Adrenal gland (tissue), 9 donors: ENCODE measurements at regions not wholly inside any gene's neighbourhood (a gene's known extent, or its start where the extent isn't known, plus 50 kb on each side); places are given as distances from the start of the nearest gene placed in this dataset.

Source experiments
- DNase-seq, 7 donors: peaks; one replicate each; pipeline ENCODE4 v3.0.0-alpha.2; 2019 to 2020
- H3K27ac ChIP-seq, 5 donors: fragments of 200-600 bp; sonication (generic) in 4 of 5; 1 replicate in 3 of 5; 2 replicates in 2 of 5; pipeline versions ENCODE4 v1.5.1 to v1.8.0; 2016 to 2020; ENCODE audit warnings: mild to moderate bottlenecking in 1 of 5
- H3K27me3 ChIP-seq: fragments of 200-600 bp; 2 replicates; pipeline ENCODE4 v1.8.0; 2021
- H3K36me3 ChIP-seq, 2 donors: fragments of 200-600 bp; replicated peaks in 1 of 2; 1 replicate in 1 of 2; 2 replicates in 1 of 2; pipeline versions ENCODE4 v1.5.1 to v1.8.0; 2018 to 2022
- H3K4me1 ChIP-seq, 2 donors: fragments of 200-600 bp; replicated peaks in 1 of 2; 1 replicate in 1 of 2; 2 replicates in 1 of 2; pipeline versions ENCODE4 v1.5.1 to v1.8.0; 2018 to 2021
- H3K4me3 ChIP-seq, 4 donors: fragments of 200-600 bp; sonication (generic) in 3 of 4; one replicate each; pipeline ENCODE4 v1.5.1; 2016 to 2018
- H3K9me3 ChIP-seq, 3 donors: fragments of 200-600 bp; sonication (generic) in 1 of 3; replicated peaks in 1 of 3; 1 replicate in 2 of 3; 2 replicates in 1 of 3; pipeline versions ENCODE4 v1.5.1 to v1.8.0; 2016 to 2021
- POLR2A ChIP-seq, 2 donors: fragments of 450-650 bp; IDR thresholded peaks; one replicate each; pipeline ENCODE4 v1.6.1; 2017; ENCODE audit warnings: antibody characterized with exemption in 2 of 2, mild to moderate bottlenecking in 2 of 2, moderate library complexity in 1 of 2
- WGBS, 4 donors: extraction: QIAGEN DNeasy Blood & Tissue Kit in 2 of 4; methylation state at CpG; one replicate each; pipeline versions ENCODE4 v1.1.5 to v1.1.7; 2013 to 2017; 5-methylcytosine and 5-hydroxymethylcytosine counted together
- intact Hi-C, 2 donors: fragments of 100-400 bp; cut with DNase I; formaldehyde crosslinking; loops; one replicate each; pipeline versions ENCODE4 v1.14.1 to v1.15.0; 2022 to 2023
- TF ChIP-seq, protein P1 (sequence below), 6 experiments: fragments of 450-650 bp in 4 of 6; fragments of 200-600 bp in 2 of 6; sonication (generic) in 1 of 6; IDR thresholded peaks; 1 replicate in 5 of 6; 2 replicates in 1 of 6; pipeline versions ENCODE4 v1.5.1 to v1.8.0; 2016 to 2021; ENCODE audit warnings: antibody characterized with exemption in 6 of 6, mild to moderate bottlenecking in 2 of 6, moderate library complexity in 1 of 6
- donor health status: healthy with polysubstance abuse.
- donor health status: Bipolar disorder and iron deficiency.
- donor health status: DM: yes; HTN: yes; CAD: no.
- donor health status: DM: no; HTN: no; CAD: no.
- donor health status: DM: no; HTN: no; CAD: no.

DNA sequence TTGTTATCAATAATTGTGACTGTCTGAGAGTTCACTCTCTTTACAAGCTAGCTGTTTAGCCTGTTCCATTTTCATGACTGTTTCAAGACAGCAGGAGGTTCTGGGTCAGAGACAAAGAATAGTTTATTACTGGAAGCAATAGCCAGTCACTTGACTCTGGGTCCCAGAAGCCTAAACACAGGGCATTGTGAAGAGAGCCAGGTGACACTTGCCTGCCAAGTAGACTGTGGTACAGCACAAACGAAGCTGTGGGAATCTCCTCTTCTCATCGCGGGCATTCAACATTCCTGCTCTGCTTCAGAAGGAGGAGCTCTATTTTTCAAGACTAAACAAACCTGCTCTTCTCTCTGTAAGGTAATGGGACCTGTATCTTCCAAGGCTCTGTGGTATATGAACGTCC is 485.1 kb downstream of the TRIML1 start:
- intact Hi-C loops: no loop called here
- no peaks in the 10 kb centered on the region for H3K36me3 ChIP-seq
- no peak for DNase-seq
- 44 to 63% (median 59%) methylated on average over 4 of the region's 4 CpGs for WGBS, 4 donors
- H3K27ac ChIP-seq: no peak overlapping the region
- H3K4me1 ChIP-seq: no peaks in the 10 kb centered on the region
- H3K27me3 ChIP-seq: no peaks in the 10 kb centered on the region
- H3K9me3 ChIP-seq: no peaks in the 10 kb centered on the region
- no peak for TF ChIP-seq POLR2A (IDR thresholded peaks at IDR 0.05)
- TF ChIP-seq, protein P1, sequence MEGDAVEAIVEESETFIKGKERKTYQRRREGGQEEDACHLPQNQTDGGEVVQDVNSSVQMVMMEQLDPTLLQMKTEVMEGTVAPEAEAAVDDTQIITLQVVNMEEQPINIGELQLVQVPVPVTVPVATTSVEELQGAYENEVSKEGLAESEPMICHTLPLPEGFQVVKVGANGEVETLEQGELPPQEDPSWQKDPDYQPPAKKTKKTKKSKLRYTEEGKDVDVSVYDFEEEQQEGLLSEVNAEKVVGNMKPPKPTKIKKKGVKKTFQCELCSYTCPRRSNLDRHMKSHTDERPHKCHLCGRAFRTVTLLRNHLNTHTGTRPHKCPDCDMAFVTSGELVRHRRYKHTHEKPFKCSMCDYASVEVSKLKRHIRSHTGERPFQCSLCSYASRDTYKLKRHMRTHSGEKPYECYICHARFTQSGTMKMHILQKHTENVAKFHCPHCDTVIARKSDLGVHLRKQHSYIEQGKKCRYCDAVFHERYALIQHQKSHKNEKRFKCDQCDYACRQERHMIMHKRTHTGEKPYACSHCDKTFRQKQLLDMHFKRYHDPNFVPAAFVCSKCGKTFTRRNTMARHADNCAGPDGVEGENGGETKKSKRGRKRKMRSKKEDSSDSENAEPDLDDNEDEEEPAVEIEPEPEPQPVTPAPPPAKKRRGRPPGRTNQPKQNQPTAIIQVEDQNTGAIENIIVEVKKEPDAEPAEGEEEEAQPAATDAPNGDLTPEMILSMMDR (IDR thresholded peaks at IDR 0.05): no peak
- no peak overlapping the region for H3K4me3 ChIP-seq

DNA sequence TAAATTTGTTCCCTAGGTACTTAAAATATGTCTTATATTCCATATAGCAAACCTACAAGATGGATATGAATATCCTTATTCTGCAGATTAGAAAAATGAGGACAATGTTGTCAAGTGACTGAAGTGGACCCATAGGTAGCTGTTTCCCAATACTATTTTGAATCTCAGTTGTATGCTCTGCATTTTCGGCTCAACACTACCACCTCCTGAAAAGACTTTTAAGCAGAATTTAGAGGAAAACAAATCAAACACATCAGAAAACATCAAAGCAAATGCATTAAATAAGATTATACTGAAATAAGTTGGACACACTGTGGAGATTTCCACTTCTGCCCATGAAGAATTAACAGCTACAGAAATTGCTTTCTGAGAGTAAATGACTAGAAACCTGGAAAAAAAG is 488.7 kb downstream of the TRIML1 start:
- no peaks in the 10 kb centered on the region for H3K4me1 ChIP-seq
- H3K4me3 ChIP-seq: no peak overlapping the region
- TF ChIP-seq, protein P1 (IDR thresholded peaks at IDR 0.05): no peak
- TF ChIP-seq POLR2A (IDR thresholded peaks at IDR 0.05): no peak
- 66 to 94% (median 69%) methylated on average over 1 of the region's 1 CpG for WGBS, 4 donors
- no peaks in the 10 kb centered on the region for H3K27me3 ChIP-seq
- intact Hi-C loops: no loop called here
- no peak overlapping the region for H3K27ac ChIP-seq
- no peaks in the 10 kb centered on the region for H3K9me3 ChIP-seq
- DNase-seq: no peak
- no peaks in the 10 kb centered on the region for H3K36me3 ChIP-seq

DNA sequence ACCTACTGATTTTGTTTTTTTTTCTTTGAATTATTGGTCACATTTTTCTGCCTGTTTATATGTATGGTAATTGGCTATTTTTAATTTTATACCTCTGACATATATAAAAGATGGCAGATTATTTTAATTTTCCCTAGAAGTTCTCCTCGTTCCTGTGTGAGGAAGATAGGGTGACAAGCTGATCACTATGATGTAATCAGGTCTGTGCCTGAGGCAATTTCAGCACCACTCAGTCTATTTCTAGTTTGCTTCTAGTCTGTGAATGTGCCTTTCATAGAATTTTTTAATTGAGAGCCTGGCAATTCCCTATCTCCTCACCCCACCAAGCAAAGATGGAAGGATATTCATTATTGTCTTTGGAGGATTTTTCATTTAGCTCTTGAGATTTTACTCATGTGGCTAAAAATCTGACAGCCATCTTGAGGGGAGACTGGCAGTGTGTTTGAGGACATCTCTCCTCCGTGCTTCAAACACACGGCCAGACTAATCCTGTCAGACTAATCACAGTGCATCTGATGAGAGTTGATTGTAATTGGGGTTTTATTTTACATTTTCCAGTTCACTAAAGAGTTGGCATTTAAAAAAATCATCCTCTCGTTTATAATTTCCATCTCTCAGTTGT is 500.3 kb downstream of the TRIML1 start:
- 63 to 75% (median 72%) methylated on average over 4 of the region's 4 CpGs for WGBS, 4 donors
- Histone ChIP-seq H3K27me3 (no peaks in the 10 kb centered on the region), H3K27ac (no peak overlapping the region), H3K9me3 (no peaks in the 10 kb centered on the region), H3K4me1 (no peaks in the 10 kb centered on the region), H3K4me3 (no peak overlapping the region), H3K36me3 (no peaks in the 10 kb centered on the region)
- DNase-seq: no peak
- TF ChIP-seq, protein P1 (IDR thresholded peaks at IDR 0.05): no peak
- no peak for TF ChIP-seq POLR2A (IDR thresholded peaks at IDR 0.05)
- intact Hi-C loops: no loop called here

DNA sequence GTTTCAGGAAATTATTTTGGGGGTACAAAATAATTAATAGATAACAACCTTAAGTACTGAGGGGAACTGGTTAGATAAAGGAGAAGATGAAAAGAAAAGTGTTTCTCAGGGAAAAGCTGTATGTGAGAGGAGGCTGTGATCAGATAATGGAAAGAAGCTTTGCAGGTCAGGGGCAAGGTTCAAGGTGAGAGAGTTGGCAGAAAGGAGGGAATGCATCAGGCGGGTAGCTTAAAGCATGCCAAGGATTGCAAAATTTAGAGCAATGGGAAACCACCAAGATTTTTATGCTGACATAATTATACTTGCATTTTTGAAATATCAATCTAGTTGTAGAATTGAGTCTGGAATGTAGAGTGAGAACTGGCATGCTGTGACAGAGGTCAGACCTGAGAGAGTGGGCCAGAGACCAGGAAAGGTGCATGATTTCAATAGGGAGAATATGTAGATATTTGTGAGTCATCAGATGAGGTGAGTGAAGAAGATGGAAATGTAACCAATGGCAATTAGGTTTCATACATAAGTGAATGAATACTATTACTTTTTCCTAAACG is 508.7 kb downstream of the TRIML1 start:
- intact Hi-C loops: no loop called here
- peak in 6 of 7 donors; percentile 42 to 68 (median 60) for DNase-seq
- no peak for TF ChIP-seq POLR2A (IDR thresholded peaks at IDR 0.05)
- TF ChIP-seq, protein P1 (IDR thresholded peaks at IDR 0.05): no peak
- no peaks in the 10 kb centered on the region for H3K9me3 ChIP-seq
- H3K36me3 ChIP-seq: no peaks in the 10 kb centered on the region
- H3K27ac ChIP-seq: no peak overlapping the region
- no peak overlapping the region for H3K4me3 ChIP-seq
- 51 to 63% (median 53%) methylated on average over 2 of the region's 2 CpGs for WGBS, 4 donors
- H3K4me1 ChIP-seq: no peaks in the 10 kb centered on the region
- H3K27me3 ChIP-seq: no peaks in the 10 kb centered on the region
